GM19328 (cell line): ENCODE measurements at regions not wholly inside any gene's neighbourhood (a gene's known extent, or its start where the extent isn't known, plus 50 kb on each side); places are given as distances from the start of the nearest gene placed in this dataset.
"Not testable (repeated sequence)": the region's sequence is repeated elsewhere in the genome, so short reads cannot be mapped to it uniquely, and the experiment has no call there.

Experiments
- ATAC-seq: cut with Tn5 transposase; IDR thresholded peaks from one replicate; pipeline ENCODE4 v1.9.1; 2021; ENCODE audit warnings: mild to moderate bottlenecking, moderate library complexity; ENCODE audit not compliant: unreplicated experiment

- no peak for ATAC-seq
Measured at GRCh38 chr10:108632144-108632543, 1291.2 kb downstream of the XPNPEP1 start.

GRCh38 chr10:108631332-108631731, 1292.0 kb downstream of the XPNPEP1 start:
- ATAC-seq = peak; percentile 93

GRCh38 chr10:108629834-108630233, 1293.5 kb downstream of the XPNPEP1 start:
- ATAC-seq = no peak

- no peak for ATAC-seq
Measured at GRCh38 chr10:108624052-108624451, 1299.3 kb downstream of the XPNPEP1 start.

- ATAC-seq = no peak
Measured at GRCh38 chr10:108620821-108621534, 1302.3 kb downstream of the XPNPEP1 start.

- ATAC-seq = no peak
Measured at GRCh38 chr10:108616559-108617285, 1306.6 kb downstream of the XPNPEP1 start.

- ATAC-seq = no peak
Measured at GRCh38 chr10:108615576-108616320, 1307.6 kb downstream of the XPNPEP1 start.

- ATAC-seq = no peak
Measured at GRCh38 chr10:108612485-108612884, 1310.8 kb downstream of the XPNPEP1 start.

- no peak for ATAC-seq
Measured at GRCh38 chr10:108608860-108609259, 1314.5 kb downstream of the XPNPEP1 start.

GRCh38 chr10:108601851-108602250, 1321.5 kb downstream of the XPNPEP1 start:
- ATAC-seq = no peak

GRCh38 chr10:108600511-108600910, 1322.8 kb downstream of the XPNPEP1 start:
- not testable (repeated sequence) for ATAC-seq

- ATAC-seq = not testable (repeated sequence)
Measured at GRCh38 chr10:108599317-108599716, 1324.0 kb downstream of the XPNPEP1 start.

GRCh38 chr10:108598831-108599230, 1324.5 kb downstream of the XPNPEP1 start:
- no peak for ATAC-seq

GRCh38 chr10:108598320-108598695, 1325.0 kb downstream of the XPNPEP1 start:
- ATAC-seq = no peak

- no peak for ATAC-seq
Measured at GRCh38 chr10:108597657-108598319, 1325.5 kb downstream of the XPNPEP1 start.

- ATAC-seq = no peak
Measured at GRCh38 chr10:108597031-108597430, 1326.3 kb downstream of the XPNPEP1 start.

- no peak for ATAC-seq
Measured at GRCh38 chr10:108592956-108593355, 1330.4 kb downstream of the XPNPEP1 start.

- no peak for ATAC-seq
Measured at GRCh38 chr10:108591417-108591816, 1331.9 kb downstream of the XPNPEP1 start.

GRCh38 chr10:108586424-108586823, 1336.9 kb downstream of the XPNPEP1 start:
- no peak for ATAC-seq

- ATAC-seq = no peak
Measured at GRCh38 chr10:108583877-108584276, 1339.4 kb downstream of the XPNPEP1 start.

GRCh38 chr10:108582888-108583287, 1340.4 kb downstream of the XPNPEP1 start:
- ATAC-seq = no peak
